Keratinocyte (primary cell): ENCODE measurements at regions not wholly inside any gene's neighbourhood (a gene's known extent, or its start where the extent isn't known, plus 50 kb on each side); places are given as distances from the start of the nearest gene placed in this dataset.

Experiments
- DNase-seq: peaks from one replicate; pipeline ENCODE4 v3.0.0-alpha.2; 2011; ENCODE audit warnings: low read depth, missing footprints, low spot score
- FAIRE-seq: peaks from 2 replicates; lab custom pipeline; 2011; peaks lifted over from hg19 to GRCh38; lab: Jason Lieb, UNC
- H2AFZ ChIP-seq: 2 replicates; pipeline ENCODE4 v1.6.0; 2012; ENCODE audit warnings: low read length, control low read depth, inconsistent platforms; ENCODE audit not compliant: control insufficient read depth
- H3K27ac ChIP-seq: 2 replicates; pipeline ENCODE4 v1.5.1; 2011; ENCODE audit warnings: low read length; ENCODE audit not compliant: control insufficient read depth, insufficient read depth
- H3K27me3 ChIP-seq: 3 replicates; pipeline ENCODE4 v1.6.0; 2011; ENCODE audit warnings: low read length; ENCODE audit not compliant: control insufficient read depth, insufficient read depth; ENCODE audit errors: extremely low read depth
- H3K36me3 ChIP-seq, 2 experiments: 2 replicates in 1 of 2; 3 replicates in 1 of 2; pipeline ENCODE4 v1.5.1; 2011; ENCODE audit warnings: low read length in 2 of 2, mild to moderate bottlenecking in 1 of 2; ENCODE audit not compliant: control insufficient read depth in 2 of 2, insufficient read depth in 2 of 2; ENCODE audit errors: extremely low read depth in 1 of 2
- H3K4me1 ChIP-seq: 3 replicates; pipeline ENCODE4 v1.5.1; 2011; ENCODE audit warnings: low read length; ENCODE audit not compliant: control insufficient read depth, insufficient read depth; ENCODE audit errors: extremely low read depth
- H3K4me2 ChIP-seq: 3 replicates; pipeline ENCODE4 v1.6.0; 2011; ENCODE audit warnings: low read depth, low read length; ENCODE audit not compliant: control insufficient read depth, insufficient read depth; ENCODE audit errors: extremely low read depth
- H3K4me3 ChIP-seq, 3 experiments: fragments of 200-600 bp in 1 of 3; sonication (generic) in 1 of 3; 2 replicates in 2 of 3; 3 replicates in 1 of 3; pipeline ENCODE4 v1.5.1; 2011 to 2016; ENCODE audit warnings: low read length in 3 of 3, mild to moderate bottlenecking in 3 of 3, control low read depth in 2 of 3, inconsistent platforms in 1 of 3, low read depth in 1 of 3, mixed read lengths in 1 of 3, mixed run types in 1 of 3, moderate library complexity in 1 of 3; ENCODE audit not compliant: control insufficient read depth in 2 of 3, insufficient read depth in 2 of 3; ENCODE audit errors: extremely low read depth in 1 of 3
- H3K79me2 ChIP-seq: 2 replicates; pipeline ENCODE4 v1.6.0; 2012; ENCODE audit warnings: low read length; ENCODE audit not compliant: control insufficient read depth, insufficient read depth
- H3K9ac ChIP-seq: 3 replicates; pipeline ENCODE4 v1.6.0; 2011; ENCODE audit warnings: low read length; ENCODE audit not compliant: control insufficient read depth, insufficient read depth; ENCODE audit errors: extremely low read depth
- H3K9me1 ChIP-seq: 3 replicates; pipeline ENCODE4 v1.6.0; 2011; ENCODE audit warnings: low read length; ENCODE audit not compliant: control insufficient read depth, insufficient read depth; ENCODE audit errors: extremely low read depth
- H3K9me3 ChIP-seq: 2 replicates; pipeline ENCODE4 v1.5.1; 2012; ENCODE audit warnings: low read depth, low read length; ENCODE audit not compliant: control insufficient read depth
- H4K20me1 ChIP-seq: 3 replicates; pipeline ENCODE4 v1.6.0; 2011; ENCODE audit warnings: low read length; ENCODE audit not compliant: control insufficient read depth, insufficient read depth; ENCODE audit errors: extremely low read depth
- EZH2 ChIP-seq: IDR thresholded peaks from one replicate; pipeline ENCODE4 v1.6.1; 2012; ENCODE audit warnings: inconsistent platforms, mild to moderate bottlenecking, low read length, moderate library complexity
- dilution Hi-C: fragments of 300-500 bp; cut with MboI; formaldehyde crosslinking; loops from one replicate; pipeline ENCODE4 v1.7.0; 2020; ENCODE audit warnings: low sequenced_read_pairs; ENCODE audit not compliant: extremely low pct_ligation_motif_present
- TF ChIP-seq, protein P1 (sequence below), 3 experiments: IDR thresholded peaks in 1 of 3; conservative IDR thresholded peaks in 1 of 3; optimal IDR thresholded peaks in 1 of 3; 2 replicates in 2 of 3; 3 replicates in 1 of 3; pipeline versions ENCODE3 to v1.5.1; 2011; ENCODE audit warnings: low read length in 3 of 3, mild to moderate bottlenecking in 3 of 3, moderate library complexity in 2 of 3, control low read depth in 1 of 3, inconsistent platforms in 1 of 3; ENCODE audit not compliant: insufficient read depth in 2 of 3; ENCODE audit errors: extremely low read depth in 1 of 3

DNA sequence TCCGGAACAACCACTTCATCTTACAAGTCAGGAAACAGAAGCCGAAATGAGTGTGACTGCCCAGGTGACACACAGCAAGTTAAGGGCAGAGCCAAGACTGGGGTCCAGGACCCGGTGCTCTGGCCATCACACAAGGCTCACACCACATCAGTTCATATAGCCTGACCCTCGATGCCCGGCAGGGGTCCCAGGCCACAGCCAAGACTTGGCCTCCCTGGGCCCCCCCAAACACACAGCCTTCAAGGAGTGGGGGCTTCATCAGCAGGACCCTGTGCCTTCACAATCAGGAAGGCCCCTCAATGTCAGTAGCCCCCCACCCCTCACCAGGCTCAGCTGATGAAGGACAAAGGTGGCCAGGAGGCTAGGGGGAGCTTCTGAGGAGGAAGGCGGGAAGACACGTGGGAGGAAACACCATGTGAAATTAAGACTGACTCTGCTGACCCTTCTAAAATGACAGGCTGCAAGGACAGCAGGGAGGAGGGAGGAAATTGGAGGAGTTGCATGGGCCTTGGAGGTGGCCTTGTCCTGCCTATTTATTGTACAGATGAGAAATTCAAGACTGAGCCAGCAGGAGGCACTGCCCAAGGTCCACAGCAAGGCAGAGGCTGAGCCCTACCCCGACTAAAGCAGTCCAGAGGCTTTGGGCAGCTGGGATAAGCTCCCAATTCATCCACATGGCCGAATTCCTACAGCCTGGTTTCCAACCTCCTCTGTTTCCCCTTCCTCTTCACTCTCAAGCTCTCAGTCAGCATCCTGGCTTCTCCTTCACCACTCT is 216.1 kb upstream of the ZMIZ1 start:
- no peaks in the 10 kb centered on the region for H3K9me1 ChIP-seq
- H4K20me1 ChIP-seq, result no peaks in the 10 kb centered on the region
- no peaks in the 10 kb centered on the region for H3K9me3 ChIP-seq
- H3K9ac ChIP-seq, result no peak overlapping the region
- no peak for TF ChIP-seq EZH2
- TF ChIP-seq, protein P1, sequence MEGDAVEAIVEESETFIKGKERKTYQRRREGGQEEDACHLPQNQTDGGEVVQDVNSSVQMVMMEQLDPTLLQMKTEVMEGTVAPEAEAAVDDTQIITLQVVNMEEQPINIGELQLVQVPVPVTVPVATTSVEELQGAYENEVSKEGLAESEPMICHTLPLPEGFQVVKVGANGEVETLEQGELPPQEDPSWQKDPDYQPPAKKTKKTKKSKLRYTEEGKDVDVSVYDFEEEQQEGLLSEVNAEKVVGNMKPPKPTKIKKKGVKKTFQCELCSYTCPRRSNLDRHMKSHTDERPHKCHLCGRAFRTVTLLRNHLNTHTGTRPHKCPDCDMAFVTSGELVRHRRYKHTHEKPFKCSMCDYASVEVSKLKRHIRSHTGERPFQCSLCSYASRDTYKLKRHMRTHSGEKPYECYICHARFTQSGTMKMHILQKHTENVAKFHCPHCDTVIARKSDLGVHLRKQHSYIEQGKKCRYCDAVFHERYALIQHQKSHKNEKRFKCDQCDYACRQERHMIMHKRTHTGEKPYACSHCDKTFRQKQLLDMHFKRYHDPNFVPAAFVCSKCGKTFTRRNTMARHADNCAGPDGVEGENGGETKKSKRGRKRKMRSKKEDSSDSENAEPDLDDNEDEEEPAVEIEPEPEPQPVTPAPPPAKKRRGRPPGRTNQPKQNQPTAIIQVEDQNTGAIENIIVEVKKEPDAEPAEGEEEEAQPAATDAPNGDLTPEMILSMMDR (optimal IDR thresholded peaks at IDR 0.05 in 1 of 3, IDR thresholded peaks at IDR 0.05 in 1 of 3, conservative IDR thresholded peaks at IDR 0.05 in 1 of 3; ENCODE audit: extremely low read depth in 1 of 3, insufficient read depth in 2 of 3, low read length in 3 of 3), result peak in 2 of 3 experiments; percentile 46 to 57
- H3K27ac ChIP-seq, result no peak overlapping the region
- H2AFZ ChIP-seq, result no peak overlapping the region
- no peak overlapping the region for H3K4me3 ChIP-seq
- dilution Hi-C loops, result no loop called here
- H3K27me3 ChIP-seq, result peaks cover 10% of the 10 kb centered on the region
- no peaks in the 10 kb centered on the region for H3K4me1 ChIP-seq
- FAIRE-seq, result no peak
- no peak for DNase-seq
- H3K4me2 ChIP-seq, result no peak overlapping the region
- H3K79me2 ChIP-seq, result no peaks in the 10 kb centered on the region
- H3K36me3 ChIP-seq, result no peaks in the 10 kb centered on the region

DNA sequence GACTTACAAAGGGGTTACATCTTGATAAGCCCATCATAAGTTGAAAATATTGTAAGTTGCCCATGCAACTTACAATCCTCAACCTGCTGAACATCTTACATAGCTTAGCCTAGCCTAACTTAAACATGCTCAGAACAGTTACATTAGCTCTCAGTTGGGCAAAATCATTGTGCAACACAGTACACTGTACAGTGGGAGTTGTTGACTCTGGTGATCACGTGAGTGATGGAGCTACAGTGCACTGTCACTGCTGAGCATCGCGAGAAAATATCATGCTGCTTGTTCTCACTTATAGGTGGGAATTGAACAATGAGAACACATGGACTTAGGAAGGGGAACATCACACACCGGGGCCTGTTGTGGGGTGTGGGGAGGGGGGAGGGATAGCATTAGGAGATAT is 214.9 kb upstream of the ZMIZ1 start:
- Histone ChIP-seq H4K20me1 (no peaks in the 10 kb centered on the region), H3K4me1 (no peaks in the 10 kb centered on the region), H3K36me3 (no peaks in the 10 kb centered on the region), H3K4me2 (no peak overlapping the region), H3K27me3 (peaks cover 10% of the 10 kb centered on the region), H2AFZ (no peak overlapping the region), H3K27ac (no peak overlapping the region), H3K9me3 (no peaks in the 10 kb centered on the region), H3K9me1 (no peaks in the 10 kb centered on the region), H3K79me2 (no peaks in the 10 kb centered on the region), H3K9ac (no peak overlapping the region), H3K4me3 (no peak overlapping the region)
- FAIRE-seq (no peak), DNase-seq (no peak)
- TF ChIP-seq, protein P1 (optimal IDR thresholded peaks at IDR 0.05 in 1 of 3, IDR thresholded peaks at IDR 0.05 in 1 of 3, conservative IDR thresholded peaks at IDR 0.05 in 1 of 3; ENCODE audit: extremely low read depth in 1 of 3, insufficient read depth in 2 of 3, low read length in 3 of 3), result no peak
- TF ChIP-seq EZH2, result no peak
- dilution Hi-C loops, result no loop called here
